OCI-LY1 (cell line): ENCODE measurements at regions not wholly inside any gene's neighbourhood (a gene's known extent, or its start where the extent isn't known, plus 50 kb on each side); places are given as distances from the start of the nearest gene placed in this dataset.

Experiments used
- H2AFZ ChIP-seq: fragments of 200-600 bp; sonication (generic), shearing (Covaris generic); 2 replicates; pipeline ENCODE4 v1.6.0; 2014; ENCODE audit warnings: antibody characterized with exemption, mild to moderate bottlenecking, low read length
- H3F3A ChIP-seq: fragments of 200-600 bp; sonication (generic), shearing (Covaris generic); 2 replicates; pipeline ENCODE4 v1.6.0; 2014; ENCODE audit warnings: mild to moderate bottlenecking, antibody characterized with exemption, low read length, moderate library complexity; ENCODE audit not compliant: insufficient read depth
- H3K27ac ChIP-seq: fragments of 200-600 bp; sonication (generic); 2 replicates; pipeline ENCODE4 v1.5.1; 2014; ENCODE audit warnings: low read length, mixed run types, mild to moderate bottlenecking, low read depth; ENCODE audit not compliant: poor library complexity, severe bottlenecking
- H3K27me3 ChIP-seq: fragments of 200-600 bp; sonication (generic); 2 replicates; pipeline ENCODE4 v1.6.0; 2014; ENCODE audit warnings: antibody characterized with exemption, mild to moderate bottlenecking, low read length, moderate library complexity; ENCODE audit not compliant: insufficient read depth
- H3K36me3 ChIP-seq: fragments of 200-600 bp; sonication (generic); 2 replicates; pipeline ENCODE4 v1.6.1; 2014; ENCODE audit warnings: mild to moderate bottlenecking, antibody characterized with exemption, low read length, moderate library complexity, mixed read lengths; ENCODE audit not compliant: insufficient read depth
- H3K4me1 ChIP-seq: fragments of 200-600 bp; sonication (generic); 2 replicates; pipeline ENCODE4 v1.5.1; 2014; ENCODE audit warnings: mild to moderate bottlenecking, low read length, moderate library complexity; ENCODE audit not compliant: insufficient read depth, severe bottlenecking
- H3K4me2 ChIP-seq: fragments of 200-600 bp; sonication (generic), shearing (Covaris generic); 2 replicates; pipeline ENCODE4 v1.6.1; 2014; ENCODE audit warnings: low read length
- H3K4me3 ChIP-seq: fragments of 200-600 bp; sonication (generic); 2 replicates; pipeline ENCODE4 v1.5.1; 2014; ENCODE audit warnings: low read length, low read depth, mild to moderate bottlenecking, mixed read lengths; ENCODE audit not compliant: poor library complexity, severe bottlenecking
- H3K79me2 ChIP-seq: fragments of 200-600 bp; shearing (Covaris generic); 2 replicates; pipeline ENCODE4 v1.6.1; 2016; ENCODE audit warnings: mixed run types, low read length, mixed read lengths; ENCODE audit not compliant: insufficient read depth
- H3K9ac ChIP-seq: fragments of 200-600 bp; sonication (generic), shearing (Covaris generic); 2 replicates; pipeline ENCODE4 v1.6.1; 2014; ENCODE audit warnings: mild to moderate bottlenecking, low read length, mixed read lengths
- H3K9me2 ChIP-seq: fragments of 200-600 bp; sonication (generic), shearing (Covaris generic); 2 replicates; pipeline ENCODE4 v1.6.1; 2014; ENCODE audit warnings: low read depth, mild to moderate bottlenecking, low read length, mixed read lengths
- H3K9me3 ChIP-seq: fragments of 200-600 bp; shearing (Covaris generic); 2 replicates; pipeline ENCODE4 v1.6.1; 2014; ENCODE audit warnings: low read length, mixed read lengths
- H4K20me1 ChIP-seq: fragments of 200-600 bp; sonication (generic), shearing (Covaris generic); 2 replicates; pipeline ENCODE4 v1.6.0; 2016; ENCODE audit warnings: mild to moderate bottlenecking, low read length; ENCODE audit not compliant: insufficient read depth
- EZH2 ChIP-seq: fragments of 200-600 bp; sonication (generic), shearing (Covaris generic); IDR thresholded peaks from 2 replicates; pipeline ENCODE4 v1.8.0; 2017; ENCODE audit warnings: borderline replicate concordance, mixed run types, mild to moderate bottlenecking, antibody characterized with exemption, low read length, moderate library complexity, mixed read lengths
- TF ChIP-seq, protein P1 (sequence below): fragments of 200-600 bp; sonication (generic), shearing (Covaris generic); IDR thresholded peaks from 2 replicates; pipeline ENCODE4 v1.5.1; 2017; ENCODE audit warnings: mild to moderate bottlenecking, antibody characterized with exemption, low read length, moderate library complexity, mixed read lengths

DNA sequence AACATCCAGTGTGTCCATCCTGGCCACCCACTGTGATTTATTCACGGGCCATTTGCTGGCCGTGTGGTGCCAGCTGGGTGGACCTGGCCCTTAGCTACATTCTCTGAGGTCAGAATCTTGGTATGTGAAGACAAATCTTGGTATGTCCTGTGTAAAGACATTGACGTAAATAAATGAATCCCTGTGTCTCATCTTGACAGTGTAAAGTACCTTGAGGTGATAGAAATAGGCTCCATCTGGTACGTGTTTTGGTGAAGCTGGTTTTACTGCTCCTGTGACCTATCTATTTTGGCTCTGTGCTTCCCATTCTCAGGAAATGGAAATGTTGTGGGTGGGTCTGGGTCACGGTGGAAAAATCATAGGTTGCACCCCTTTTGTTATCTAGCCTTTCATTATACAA lies 245.4 kb upstream of the ANKH start:
- no peak overlapping the region for H3K27ac ChIP-seq
- no peak overlapping the region for H2AFZ ChIP-seq
- H3K27me3 ChIP-seq: no peaks in the 10 kb centered on the region
- H3K9me3 ChIP-seq: no peaks in the 10 kb centered on the region
- no peaks in the 10 kb centered on the region for H3F3A ChIP-seq
- no peaks in the 10 kb centered on the region for H3K36me3 ChIP-seq
- no peaks in the 10 kb centered on the region for H3K9me2 ChIP-seq
- no peak overlapping the region for H3K4me2 ChIP-seq
- H3K9ac ChIP-seq: no peak overlapping the region
- TF ChIP-seq EZH2: no peak
- TF ChIP-seq, protein P1, sequence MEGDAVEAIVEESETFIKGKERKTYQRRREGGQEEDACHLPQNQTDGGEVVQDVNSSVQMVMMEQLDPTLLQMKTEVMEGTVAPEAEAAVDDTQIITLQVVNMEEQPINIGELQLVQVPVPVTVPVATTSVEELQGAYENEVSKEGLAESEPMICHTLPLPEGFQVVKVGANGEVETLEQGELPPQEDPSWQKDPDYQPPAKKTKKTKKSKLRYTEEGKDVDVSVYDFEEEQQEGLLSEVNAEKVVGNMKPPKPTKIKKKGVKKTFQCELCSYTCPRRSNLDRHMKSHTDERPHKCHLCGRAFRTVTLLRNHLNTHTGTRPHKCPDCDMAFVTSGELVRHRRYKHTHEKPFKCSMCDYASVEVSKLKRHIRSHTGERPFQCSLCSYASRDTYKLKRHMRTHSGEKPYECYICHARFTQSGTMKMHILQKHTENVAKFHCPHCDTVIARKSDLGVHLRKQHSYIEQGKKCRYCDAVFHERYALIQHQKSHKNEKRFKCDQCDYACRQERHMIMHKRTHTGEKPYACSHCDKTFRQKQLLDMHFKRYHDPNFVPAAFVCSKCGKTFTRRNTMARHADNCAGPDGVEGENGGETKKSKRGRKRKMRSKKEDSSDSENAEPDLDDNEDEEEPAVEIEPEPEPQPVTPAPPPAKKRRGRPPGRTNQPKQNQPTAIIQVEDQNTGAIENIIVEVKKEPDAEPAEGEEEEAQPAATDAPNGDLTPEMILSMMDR: no peak
- no peaks in the 10 kb centered on the region for H3K79me2 ChIP-seq
- H3K4me1 ChIP-seq: no peaks in the 10 kb centered on the region
- no peak overlapping the region for H3K4me3 ChIP-seq
- no peaks in the 10 kb centered on the region for H4K20me1 ChIP-seq

DNA sequence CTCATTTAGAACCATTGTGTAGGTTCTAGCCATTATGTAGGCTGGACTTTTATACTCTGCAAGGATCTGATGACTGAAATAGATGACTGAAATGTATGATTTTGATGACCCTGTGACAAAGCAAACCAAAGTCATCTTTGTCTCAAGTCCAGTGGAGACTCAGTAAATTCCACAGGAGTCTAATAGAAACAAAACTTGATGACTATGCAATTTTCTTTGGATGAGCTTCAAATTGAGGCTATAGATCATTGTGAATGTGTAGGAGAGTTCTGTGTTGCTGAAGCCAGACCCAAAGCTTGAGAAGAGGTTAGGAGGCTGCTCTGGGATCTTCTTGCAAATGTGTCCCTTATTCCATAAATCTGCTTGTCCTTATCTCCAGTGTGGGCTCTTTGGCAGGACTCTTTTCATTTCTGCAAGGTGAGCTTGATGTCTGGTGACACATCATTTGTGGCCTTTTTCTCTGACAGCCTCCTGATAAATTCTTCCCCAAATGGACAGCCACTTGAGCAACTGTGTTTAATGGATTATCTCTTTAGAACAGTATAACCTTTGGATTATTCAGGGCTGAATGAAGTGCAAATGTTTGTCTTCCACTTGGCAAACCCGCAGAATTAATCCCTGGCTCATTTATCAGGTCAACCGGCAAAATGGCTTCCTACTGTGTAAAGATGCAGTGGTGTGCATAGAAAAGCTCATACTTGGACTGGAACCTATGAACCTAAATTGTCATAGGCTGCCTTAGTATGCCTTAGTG lies 235.1 kb upstream of the ANKH start:
- no peaks in the 10 kb centered on the region for H3K9me3 ChIP-seq
- TF ChIP-seq, protein P1: no peak
- TF ChIP-seq EZH2: no peak

DNA sequence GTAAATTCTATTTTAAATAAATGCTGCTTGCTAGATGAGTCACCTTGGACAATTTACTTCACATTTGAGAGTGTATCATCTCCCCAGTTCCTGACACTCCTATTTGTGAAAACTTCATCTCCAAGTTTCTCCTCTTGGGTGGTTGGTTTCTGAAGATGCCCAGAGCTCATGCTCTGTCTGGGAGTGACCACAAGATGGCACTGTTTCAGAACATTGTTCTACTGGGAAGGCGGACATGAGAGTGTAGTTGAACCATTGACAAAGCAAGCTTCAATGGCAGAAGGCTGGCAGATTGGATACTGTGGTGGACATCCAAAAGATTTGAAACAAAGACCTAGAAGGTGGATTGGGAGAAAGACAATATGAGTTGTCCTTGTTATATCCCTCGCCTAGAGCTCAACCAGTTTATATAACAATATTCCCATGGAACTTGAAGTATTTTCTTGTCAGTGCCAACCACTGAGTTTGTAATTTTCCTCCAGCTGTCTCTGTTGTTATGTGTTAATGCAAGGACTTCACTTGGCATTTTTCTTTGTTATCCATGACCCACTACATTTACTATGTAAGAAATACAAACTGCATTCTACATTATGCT lies 234.3 kb upstream of the ANKH start:
- Histone ChIP-seq H3K9me3 (no peaks in the 10 kb centered on the region), H3K9ac (no peak overlapping the region), H3K27ac (no peak overlapping the region), H3K4me3 (no peak overlapping the region), H3K27me3 (0 out of 2 replicates have a peak, but pooled peaks cover 3% of the 10 kb centered on the region), H3F3A (no peaks in the 10 kb centered on the region), H2AFZ (no peak overlapping the region), H3K9me2 (no peaks in the 10 kb centered on the region), H4K20me1 (no peaks in the 10 kb centered on the region), H3K4me1 (no peaks in the 10 kb centered on the region), H3K79me2 (no peaks in the 10 kb centered on the region), H3K36me3 (no peaks in the 10 kb centered on the region), H3K4me2 (no peak overlapping the region)
- TF ChIP-seq EZH2: no peak
- TF ChIP-seq, protein P1: peak; percentile 80

More for the DNA sequence above, 235.1 kb upstream of the ANKH start:
- Histone ChIP-seq H3K27ac (no peak overlapping the region), H3K9ac (no peak overlapping the region), H4K20me1 (no peaks in the 10 kb centered on the region), H3K4me1 (no peaks in the 10 kb centered on the region), H3K79me2 (no peaks in the 10 kb centered on the region), H2AFZ (no peak overlapping the region), H3K4me3 (no peak overlapping the region), H3F3A (no peaks in the 10 kb centered on the region), H3K9me2 (no peaks in the 10 kb centered on the region), H3K27me3 (0 out of 2 replicates have a peak, but pooled peaks cover 3% of the 10 kb centered on the region), H3K4me2 (no peak overlapping the region), H3K36me3 (no peaks in the 10 kb centered on the region)
